Naive B cell (primary cell): ENCODE measurements at regions not wholly inside any gene's neighbourhood (a gene's known extent, or its start where the extent isn't known, plus 50 kb on each side); places are given as distances from the start of the nearest gene placed in this dataset.
"Not testable (repeated sequence)": the region's sequence is repeated elsewhere in the genome, so short reads cannot be mapped to it uniquely, and the experiment has no call there.

Experiments used
- ATAC-seq, 2 donors: fragments of 150-1000 bp; cut with Tn5 transposase; 2 replicates each; pipeline ENCODE4 v1.10.0; 2021; ENCODE audit warnings: low read depth in 2 of 2, mild to moderate bottlenecking in 2 of 2, moderate library complexity in 2 of 2
- DNase-seq: peaks from one replicate; pipeline ENCODE4 v3.0.0; 2022
- H3K27ac Mint-ChIP-seq, 6 donors: one replicate each; pipeline ENCODE4 v1.8.0; 2020 to 2022; ENCODE audit warnings: mild to moderate bottlenecking in 6 of 6, mixed read lengths in 6 of 6, moderate library complexity in 5 of 6, inconsistent platforms in 2 of 6
- H3K27me3 Mint-ChIP-seq, 3 donors: one replicate each; pipeline ENCODE4 v1.8.0; 2021 to 2022; ENCODE audit warnings: mixed read lengths in 3 of 3, mild to moderate bottlenecking in 1 of 3
- H3K36me3 Mint-ChIP-seq, 2 donors: one replicate each; pipeline ENCODE4 v1.8.0; 2020 to 2022; ENCODE audit warnings: mixed read lengths in 2 of 2, inconsistent platforms in 1 of 2, mild to moderate bottlenecking in 1 of 2
- H3K4me1 Mint-ChIP-seq, 3 donors: one replicate each; pipeline ENCODE4 v1.8.0; 2020 to 2022; ENCODE audit warnings: mixed read lengths in 3 of 3, inconsistent platforms in 1 of 3, mild to moderate bottlenecking in 1 of 3, moderate library complexity in 1 of 3
- H3K4me3 Mint-ChIP-seq, 8 donors: one replicate each; pipeline ENCODE4 v1.8.0; 2020 to 2022; ENCODE audit warnings: mild to moderate bottlenecking in 8 of 8, mixed read lengths in 8 of 8, moderate library complexity in 8 of 8, inconsistent platforms in 2 of 8
- H3K9me3 Mint-ChIP-seq, 7 donors: one replicate each; pipeline ENCODE4 v1.8.0; 2020 to 2022; ENCODE audit warnings: mixed read lengths in 7 of 7, mild to moderate bottlenecking in 5 of 7, inconsistent platforms in 2 of 7, moderate library complexity in 1 of 7

GRCh38 chr11:80960381-80961029 lies 1519.7 kb upstream of the TENM4 start:
- Mint-ChIP-seq H3K4me3 (no peak overlapping the region), H3K27ac (no peak overlapping the region), H3K36me3 (no peaks in the 10 kb centered on the region), H3K4me1 (no peaks in the 10 kb centered on the region), H3K27me3 (no peaks in the 10 kb centered on the region), H3K9me3 (peaks cover 0 to 12% (median 6%) of the 10 kb centered on the region in 7 donors)
- ATAC-seq (no peak), DNase-seq (no peak)

GRCh38 chr11:80959751-80960150 lies 1518.9 kb upstream of the TENM4 start:
- Mint-ChIP-seq H3K4me1 (no peaks in the 10 kb centered on the region), H3K36me3 (no peaks in the 10 kb centered on the region), H3K4me3 (no peak overlapping the region), H3K27me3 (no peaks in the 10 kb centered on the region), H3K9me3 (peaks cover 0 to 9% (median 6%) of the 10 kb centered on the region in 7 donors), H3K27ac (no peak overlapping the region)
- no peak for DNase-seq
- ATAC-seq, result no peak

DNA sequence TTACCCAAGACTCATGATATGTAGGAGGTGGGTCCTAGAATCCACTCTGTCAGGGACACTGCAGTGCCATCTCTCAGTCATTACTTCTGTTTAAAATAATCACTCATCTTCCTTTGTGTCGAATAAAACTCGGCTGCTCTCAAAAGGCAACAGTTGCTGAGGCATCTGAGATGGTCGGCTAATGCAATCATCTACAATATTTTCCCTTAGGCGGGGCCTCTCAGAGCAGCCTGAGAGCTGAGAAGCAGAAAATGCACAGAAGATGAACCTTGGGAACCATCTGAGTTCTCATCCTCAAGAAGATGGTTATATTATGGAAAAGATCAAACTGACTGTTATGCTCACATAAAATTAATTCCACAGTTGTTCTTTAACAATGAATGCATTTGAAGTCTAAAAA lies 1518.2 kb upstream of the TENM4 start:
- no peak for ATAC-seq
- no peaks in the 10 kb centered on the region for H3K4me1 Mint-ChIP-seq
- no peak for DNase-seq
- H3K9me3 Mint-ChIP-seq, result peaks cover 0 to 8% (median 6%) of the 10 kb centered on the region in 7 donors
- H3K27me3 Mint-ChIP-seq, result no peaks in the 10 kb centered on the region
- H3K36me3 Mint-ChIP-seq, result no peaks in the 10 kb centered on the region
- H3K27ac Mint-ChIP-seq, result no peak overlapping the region
- H3K4me3 Mint-ChIP-seq, result no peak overlapping the region

- Mint-ChIP-seq H3K9me3 (peaks cover 0 to 9% (median 3%) of the 10 kb centered on the region in 7 donors), H3K27me3 (no peaks in the 10 kb centered on the region), H3K4me3 (no peak overlapping the region), H3K4me1 (no peaks in the 10 kb centered on the region), H3K36me3 (no peaks in the 10 kb centered on the region), H3K27ac (no peak overlapping the region)
- DNase-seq (no peak), ATAC-seq (no peak)
These were observed 1517.5 kb upstream of the TENM4 start for GRCh38 chr11:80958361-80958760.

DNA sequence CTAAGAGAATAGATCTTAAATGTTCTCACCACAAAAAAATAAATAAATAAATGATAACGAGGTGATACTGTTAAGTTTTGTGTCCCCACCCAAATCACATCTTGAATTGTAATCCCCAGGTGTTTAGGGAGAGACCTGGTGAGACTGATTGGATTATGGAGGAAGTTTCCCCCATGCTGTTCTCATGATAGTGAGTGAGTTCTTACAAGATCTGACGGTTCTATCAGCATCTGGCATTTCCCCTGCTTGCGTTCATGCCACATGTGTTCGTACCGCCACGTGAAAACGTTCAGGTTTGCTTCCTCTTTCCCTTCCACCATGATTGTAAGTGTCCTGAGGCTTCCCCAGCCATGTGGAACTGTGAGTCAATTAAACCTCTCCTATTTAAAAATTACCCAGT lies 1514.8 kb upstream of the TENM4 start:
- DNase-seq, result no peak
- Mint-ChIP-seq H3K27me3 (no peaks in the 10 kb centered on the region), H3K4me1 (no peaks in the 10 kb centered on the region), H3K36me3 (no peaks in the 10 kb centered on the region), H3K27ac (no peak overlapping the region), H3K9me3 (peaks cover 0 to 9% (median 0%) of the 10 kb centered on the region in 7 donors), H3K4me3 (no peak overlapping the region)
- ATAC-seq, result no peak

GRCh38 chr11:80948781-80949180 lies 1508.0 kb upstream of the TENM4 start:
- H3K4me3 Mint-ChIP-seq, result no peak overlapping the region
- H3K36me3 Mint-ChIP-seq, result no peaks in the 10 kb centered on the region
- no peaks in the 10 kb centered on the region for H3K4me1 Mint-ChIP-seq
- H3K9me3 Mint-ChIP-seq, result peaks cover 0 to 6% (median 3%) of the 10 kb centered on the region in 7 donors
- DNase-seq (no peak), ATAC-seq (no peak)
- no peaks in the 10 kb centered on the region for H3K27me3 Mint-ChIP-seq
- H3K27ac Mint-ChIP-seq, result no peak overlapping the region

- ATAC-seq (no peak), DNase-seq (no peak)
- Mint-ChIP-seq H3K27me3 (no peaks in the 10 kb centered on the region), H3K36me3 (no peaks in the 10 kb centered on the region), H3K27ac (no peak overlapping the region), H3K9me3 (peaks cover 0 to 9% (median 3%) of the 10 kb centered on the region in 7 donors), H3K4me1 (no peaks in the 10 kb centered on the region), H3K4me3 (no peak overlapping the region)
These were observed 1503.9 kb upstream of the TENM4 start for GRCh38 chr11:80944758-80945157.

DNA sequence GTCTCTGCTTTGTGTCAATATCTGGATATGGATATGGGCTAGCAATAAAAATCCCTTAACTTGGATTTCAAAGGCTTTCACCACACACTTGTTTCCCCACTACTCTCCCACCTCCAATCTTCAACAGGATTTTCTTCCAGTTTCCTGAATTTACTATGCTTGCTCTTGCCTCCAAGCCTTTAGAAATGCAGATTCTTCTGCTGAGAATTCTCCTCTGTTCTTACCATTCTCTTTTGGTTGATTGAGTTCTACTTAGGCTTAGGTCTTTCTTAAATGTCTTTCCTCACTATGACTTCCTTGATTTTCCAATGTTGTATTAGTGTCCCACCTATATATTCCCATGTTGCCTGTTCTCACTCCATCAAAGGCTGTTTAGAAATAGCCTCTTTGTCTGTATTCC lies 1502.4 kb upstream of the TENM4 start:
- no peaks in the 10 kb centered on the region for H3K4me1 Mint-ChIP-seq
- no peaks in the 10 kb centered on the region for H3K36me3 Mint-ChIP-seq
- peaks cover 0 to 5% (median 0%) of the 10 kb centered on the region in 7 donors for H3K9me3 Mint-ChIP-seq
- no peak for ATAC-seq
- no peak for DNase-seq
- no peaks in the 10 kb centered on the region for H3K27me3 Mint-ChIP-seq
- H3K27ac Mint-ChIP-seq, result no peak overlapping the region
- no peak overlapping the region for H3K4me3 Mint-ChIP-seq

- ATAC-seq (no peak), DNase-seq (no peak)
- H3K4me3 Mint-ChIP-seq, result no peak overlapping the region
- no peaks in the 10 kb centered on the region for H3K27me3 Mint-ChIP-seq
- H3K9me3 Mint-ChIP-seq, result peaks cover 0 to 5% (median 2%) of the 10 kb centered on the region in 7 donors
- H3K4me1 Mint-ChIP-seq, result no peaks in the 10 kb centered on the region
- H3K27ac Mint-ChIP-seq, result no peak overlapping the region
- no peaks in the 10 kb centered on the region for H3K36me3 Mint-ChIP-seq
These were observed 1497.0 kb upstream of the TENM4 start for GRCh38 chr11:80937842-80938241.

- DNase-seq (no peak), ATAC-seq (no peak)
- Mint-ChIP-seq H3K4me3 (no peak overlapping the region), H3K27me3 (no peaks in the 10 kb centered on the region), H3K36me3 (no peaks in the 10 kb centered on the region), H3K9me3 (peaks cover 0 to 5% (median 3%) of the 10 kb centered on the region in 7 donors), H3K27ac (no peak overlapping the region), H3K4me1 (no peaks in the 10 kb centered on the region)
These were observed 1489.2 kb upstream of the TENM4 start for GRCh38 chr11:80930038-80930437.

GRCh38 chr11:80929031-80929805 lies 1488.4 kb upstream of the TENM4 start:
- ATAC-seq (no peak), DNase-seq (no peak)
- no peaks in the 10 kb centered on the region for H3K36me3 Mint-ChIP-seq
- peaks cover 0 to 5% (median 2%) of the 10 kb centered on the region in 7 donors for H3K9me3 Mint-ChIP-seq
- H3K4me1 Mint-ChIP-seq, result no peaks in the 10 kb centered on the region
- no peak overlapping the region for H3K4me3 Mint-ChIP-seq
- no peak overlapping the region for H3K27ac Mint-ChIP-seq
- H3K27me3 Mint-ChIP-seq, result no peaks in the 10 kb centered on the region

DNA sequence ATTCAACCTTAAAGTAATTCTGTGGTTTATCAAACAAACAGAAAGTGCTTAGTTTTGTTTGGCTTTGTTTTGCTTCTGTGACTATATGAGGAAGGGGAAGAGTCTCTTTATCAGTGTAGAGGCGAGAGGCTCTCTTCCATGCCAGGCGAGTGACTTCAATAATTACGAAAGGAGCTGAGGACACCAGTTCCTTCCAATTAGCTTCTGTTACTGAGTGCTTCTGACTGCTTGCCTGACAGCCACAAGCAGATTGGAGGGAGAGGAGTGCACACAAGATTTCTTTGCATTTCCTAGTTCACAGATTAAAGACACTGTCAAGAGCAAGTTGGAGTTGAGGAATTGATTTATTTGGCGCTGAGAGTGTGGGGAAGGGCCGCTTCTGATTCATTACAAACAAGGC lies 1484.5 kb upstream of the TENM4 start:
- Mint-ChIP-seq H3K9me3 (peaks cover 0 to 2% (median 0%) of the 10 kb centered on the region in 7 donors), H3K4me1 (no peaks in the 10 kb centered on the region), H3K36me3 (no peaks in the 10 kb centered on the region), H3K4me3 (no peak overlapping the region), H3K27me3 (no peaks in the 10 kb centered on the region), H3K27ac (no peak overlapping the region)
- DNase-seq (no peak), ATAC-seq (no peak)

GRCh38 chr11:80921310-80921709 lies 1480.5 kb upstream of the TENM4 start:
- H3K9me3 Mint-ChIP-seq, H3K27ac Mint-ChIP-seq: not testable (repeated sequence)

GRCh38 chr11:80916173-80916798 lies 1475.5 kb upstream of the TENM4 start:
- H3K27ac Mint-ChIP-seq, result no peak overlapping the region
- no peaks in the 10 kb centered on the region for H3K27me3 Mint-ChIP-seq
- H3K4me1 Mint-ChIP-seq, result no peaks in the 10 kb centered on the region
- DNase-seq (no peak), ATAC-seq (no peak)
- H3K36me3 Mint-ChIP-seq, result no peaks in the 10 kb centered on the region
- H3K4me3 Mint-ChIP-seq, result no peak overlapping the region
- H3K9me3 Mint-ChIP-seq, result peaks cover 0 to 4% (median 0%) of the 10 kb centered on the region in 7 donors

More at GRCh38 chr11:80921310-80921709, 1480.5 kb upstream of the TENM4 start:
- not testable (repeated sequence) for H3K36me3 Mint-ChIP-seq, H3K4me1 Mint-ChIP-seq, H3K4me3 Mint-ChIP-seq, ATAC-seq, H3K27me3 Mint-ChIP-seq, DNase-seq
